Natural killer cell treated with Interleukin-12 subunit alpha and Interleukin-12 subunit beta and Interleukin-15 and Interleukin-18, amount 100 ng/mL, for 72 hours (primary cell): ENCODE measurements at regions not wholly inside any gene's neighbourhood (a gene's known extent, or its start where the extent isn't known, plus 50 kb on each side); places are given as distances from the start of the nearest gene placed in this dataset.
"Not testable (repeated sequence)": the region's sequence is repeated elsewhere in the genome, so short reads cannot be mapped to it uniquely, and the experiment has no call there.

Source experiments
- ATAC-seq, 2 donors: fragments of 150-1000 bp; cut with Tn5 transposase in 1 of 2; sonication (Bioruptor Pico), chemical (Tn5 transposase) in 1 of 2; 2 replicates each; pipeline ENCODE4 v1.10.0; 2021
- DNase-seq: peaks from one replicate; pipeline ENCODE4 v3.0.0; 2022; ENCODE audit warnings: low spot score
- H3K27ac Mint-ChIP-seq, 2 donors: 1 replicate in 1 of 2; 2 replicates in 1 of 2; pipeline ENCODE4 v1.8.0; 2022; ENCODE audit warnings: mixed read lengths in 2 of 2, mild to moderate bottlenecking in 1 of 2, moderate library complexity in 1 of 2
- H3K27me3 Mint-ChIP-seq, 2 donors: 1 replicate in 1 of 2; 2 replicates in 1 of 2; pipeline ENCODE4 v1.8.0; 2022; ENCODE audit warnings: mixed read lengths in 2 of 2
- H3K36me3 Mint-ChIP-seq: one replicate; pipeline ENCODE4 v1.8.0; 2022; ENCODE audit warnings: mixed read lengths
- H3K4me1 Mint-ChIP-seq, 2 donors: 1 replicate in 1 of 2; 2 replicates in 1 of 2; pipeline ENCODE4 v1.8.0; 2022; ENCODE audit warnings: low read depth in 2 of 2, mixed read lengths in 2 of 2, mild to moderate bottlenecking in 1 of 2
- H3K4me3 Mint-ChIP-seq: one replicate; pipeline ENCODE4 v1.8.0; 2022; ENCODE audit warnings: mixed read lengths
- H3K9me3 Mint-ChIP-seq: 2 replicates; pipeline ENCODE4 v1.8.0; 2022; ENCODE audit warnings: mixed read lengths

- DNase-seq, result no peak
- Mint-ChIP-seq H3K27ac (no peak overlapping the region), H3K4me1 (peaks cover 0 to 9% of the 10 kb centered on the region in 2 donors), H3K27me3 (peaks cover 6 to 21% of the 10 kb centered on the region in 2 donors), H3K36me3 (no peaks in the 10 kb centered on the region), H3K4me3 (no peak overlapping the region), H3K9me3 (no peaks in the 10 kb centered on the region)
- ATAC-seq, result no peak
These were observed 238.8 kb downstream of the GADD45G start for GRCh38 chr9:89843591-89843990.

DNA sequence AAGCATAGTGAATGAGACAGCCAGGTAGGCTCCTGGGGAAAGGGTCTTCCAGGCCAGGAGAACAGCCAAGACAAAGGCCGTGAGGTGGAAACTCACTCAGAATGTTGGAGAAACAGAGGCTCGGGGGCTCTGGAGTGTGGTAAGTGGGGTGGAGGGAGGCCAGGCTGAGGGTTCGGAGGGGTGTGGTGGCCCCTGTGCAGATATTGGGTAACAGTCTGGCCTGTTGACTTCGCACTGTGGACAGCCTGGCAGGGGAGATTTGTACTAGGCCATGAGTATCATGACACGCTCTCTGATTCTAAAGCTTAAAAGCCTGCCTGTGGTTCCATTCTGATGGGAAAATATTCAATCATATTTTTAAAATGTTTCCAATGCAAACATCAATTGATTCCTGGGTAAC is 239.3 kb downstream of the GADD45G start:
- no peak for ATAC-seq
- DNase-seq, result no peak
- Mint-ChIP-seq H3K4me1 (peaks cover 0 to 9% of the 10 kb centered on the region in 2 donors), H3K9me3 (no peaks in the 10 kb centered on the region), H3K27ac (no peak overlapping the region), H3K27me3 (peaks cover 8 to 26% of the 10 kb centered on the region in 2 donors), H3K4me3 (no peak overlapping the region), H3K36me3 (no peaks in the 10 kb centered on the region)

DNA sequence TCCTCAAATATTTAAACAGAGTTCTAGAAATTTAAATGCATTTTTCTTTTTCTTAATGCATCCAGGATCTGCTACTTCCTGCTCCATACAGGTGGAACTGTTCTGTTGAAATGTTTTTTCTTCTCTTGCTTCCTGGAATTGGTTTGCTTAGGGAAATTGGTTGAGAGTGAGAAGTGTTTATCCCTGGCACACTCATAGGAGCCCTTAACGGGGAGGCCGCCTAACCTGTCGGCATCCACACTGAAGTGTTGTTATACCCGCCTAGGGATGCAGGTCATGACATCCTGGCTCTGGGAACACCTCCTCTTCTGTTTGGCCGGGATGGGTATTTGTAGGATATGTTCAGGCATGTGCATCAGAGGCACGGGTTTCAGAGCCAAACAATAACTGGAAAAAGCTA is 239.7 kb downstream of the GADD45G start:
- H3K9me3 Mint-ChIP-seq, result no peaks in the 10 kb centered on the region
- H3K36me3 Mint-ChIP-seq, result no peaks in the 10 kb centered on the region
- ATAC-seq, result no peak
- peaks cover 0 to 9% of the 10 kb centered on the region in 2 donors for H3K4me1 Mint-ChIP-seq
- no peak for DNase-seq
- H3K27ac Mint-ChIP-seq, result no peak overlapping the region
- H3K27me3 Mint-ChIP-seq, result peaks cover 9 to 29% of the 10 kb centered on the region in 2 donors
- H3K4me3 Mint-ChIP-seq, result no peak overlapping the region

DNA sequence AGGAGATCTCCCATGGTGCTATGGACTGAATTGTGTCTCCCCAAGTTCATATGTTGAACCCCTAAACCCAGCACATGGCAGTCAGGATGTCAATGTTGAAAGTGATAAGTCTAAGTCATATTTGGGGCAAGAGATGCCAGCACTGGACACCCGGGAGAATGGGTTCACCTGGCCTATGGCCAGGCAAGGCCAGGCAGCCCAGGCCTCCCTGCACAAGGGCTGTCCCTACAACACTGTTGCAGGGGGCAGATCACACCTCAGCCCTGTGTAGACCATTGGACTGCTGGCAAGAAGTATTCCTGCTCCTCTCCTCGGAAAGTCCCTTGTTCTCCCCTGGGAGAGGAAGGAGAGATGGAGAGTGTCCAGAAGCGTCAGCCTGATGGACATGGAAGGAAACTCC is 240.5 kb downstream of the GADD45G start:
- Mint-ChIP-seq H3K27me3 (peaks cover 9 to 31% of the 10 kb centered on the region in 2 donors), H3K36me3 (no peaks in the 10 kb centered on the region), H3K27ac (no peak overlapping the region), H3K4me1 (peaks cover 0 to 9% of the 10 kb centered on the region in 2 donors), H3K9me3 (no peaks in the 10 kb centered on the region), H3K4me3 (no peak overlapping the region)
- ATAC-seq (no peak), DNase-seq (no peak)

DNA sequence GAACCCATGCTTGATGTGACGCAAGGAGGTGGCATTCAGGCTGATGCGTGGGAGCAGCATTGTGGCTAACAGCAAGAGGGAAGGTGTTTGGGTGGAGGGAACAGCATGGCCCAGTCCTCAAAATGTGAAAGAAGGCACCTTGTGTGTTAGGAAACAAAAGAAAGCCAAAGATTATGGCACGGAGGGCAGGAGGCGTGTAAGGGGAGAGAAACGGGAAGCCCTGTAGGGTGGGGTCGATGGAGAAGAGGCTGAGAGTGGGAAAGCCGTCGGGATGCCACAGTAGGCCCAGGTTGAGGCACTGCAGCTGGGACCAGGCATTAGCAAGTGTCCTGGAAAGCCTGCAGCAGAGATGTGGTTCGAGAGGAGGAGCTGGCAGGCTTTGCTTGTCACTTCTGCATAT is 241.1 kb downstream of the GADD45G start:
- H3K9me3 Mint-ChIP-seq, result no peaks in the 10 kb centered on the region
- no peaks in the 10 kb centered on the region for H3K36me3 Mint-ChIP-seq
- H3K27ac Mint-ChIP-seq, result no peak overlapping the region

DNA sequence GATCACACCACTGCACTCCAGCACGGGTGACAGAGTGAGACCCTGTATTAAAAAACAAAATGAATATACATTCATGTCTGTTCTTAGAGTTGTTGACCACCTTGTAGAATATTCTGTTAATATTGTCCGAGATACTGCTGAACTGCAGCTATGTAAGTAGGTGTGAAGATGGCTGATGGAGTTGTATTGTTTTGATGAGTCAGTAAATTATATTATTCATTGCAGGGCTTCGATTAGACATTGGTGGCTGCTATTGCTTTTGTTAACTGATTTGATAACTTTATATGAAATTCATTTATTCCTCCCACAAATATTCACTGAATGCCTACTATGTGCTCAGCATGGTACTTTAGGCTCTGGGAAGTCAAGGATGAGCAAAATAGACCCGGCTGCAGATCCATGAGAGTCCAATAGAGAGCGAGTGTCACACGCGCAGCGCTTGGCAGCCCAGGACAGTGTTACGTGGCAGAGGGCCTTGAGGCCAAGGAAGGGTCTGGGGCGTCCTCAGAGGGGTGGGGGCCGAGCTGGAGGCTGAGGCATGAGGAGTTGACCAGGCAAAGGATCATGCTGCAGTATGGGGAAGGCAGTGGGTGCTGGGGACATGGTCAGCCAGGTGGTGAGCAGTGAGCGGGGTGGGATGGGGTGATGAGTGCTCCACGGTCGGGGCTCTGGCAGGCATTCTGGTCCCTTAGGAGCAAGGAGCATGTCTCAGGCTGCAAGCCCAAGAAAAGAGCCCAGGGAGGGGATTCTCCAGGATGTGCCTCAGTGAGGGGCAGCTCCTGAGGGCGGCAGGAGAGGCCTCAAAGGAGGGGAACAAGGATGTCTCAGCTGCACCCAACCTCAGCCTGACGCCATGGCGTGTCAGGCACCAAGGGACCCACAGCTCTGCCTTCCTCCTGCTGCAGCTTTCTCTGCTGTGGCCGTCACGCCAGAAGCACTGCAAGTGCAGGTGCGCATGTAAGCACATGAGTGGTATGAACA is 243.5 kb downstream of the GADD45G start:
- Mint-ChIP-seq H3K27me3 (peaks cover 7 to 28% of the 10 kb centered on the region in 2 donors), H3K4me3 (no peak overlapping the region), H3K9me3 (no peaks in the 10 kb centered on the region), H3K4me1 (peaks cover 0 to 6% of the 10 kb centered on the region in 2 donors), H3K36me3 (no peaks in the 10 kb centered on the region), H3K27ac (no peak overlapping the region)
- DNase-seq, result no peak
- ATAC-seq, result peak in 1 of 2 donors; percentile 48

More for the DNA sequence above, 241.1 kb downstream of the GADD45G start:
- H3K4me3 Mint-ChIP-seq, result no peak overlapping the region
- H3K27me3 Mint-ChIP-seq, result peaks cover 11 to 36% of the 10 kb centered on the region in 2 donors
- H3K4me1 Mint-ChIP-seq, result peaks cover 0 to 9% of the 10 kb centered on the region in 2 donors
- DNase-seq (no peak), ATAC-seq (no peak)

GRCh38 chr9:89849096-89849495 is 244.3 kb downstream of the GADD45G start:
- ATAC-seq (peak in 1 of 2 donors; percentile 27), DNase-seq (no peak)
- Mint-ChIP-seq H3K4me1 (peaks cover 0 to 6% of the 10 kb centered on the region in 2 donors), H3K9me3 (no peaks in the 10 kb centered on the region), H3K27ac (no peak overlapping the region), H3K27me3 (peaks cover 7 to 28% of the 10 kb centered on the region in 2 donors), H3K36me3 (no peaks in the 10 kb centered on the region), H3K4me3 (no peak overlapping the region)

GRCh38 chr9:89850153-89850552 is 245.3 kb downstream of the GADD45G start:
- Mint-ChIP-seq H3K36me3 (no peaks in the 10 kb centered on the region), H3K9me3 (no peaks in the 10 kb centered on the region), H3K27me3 (peaks cover 12 to 28% of the 10 kb centered on the region in 2 donors), H3K4me3 (no peak overlapping the region), H3K27ac (no peak overlapping the region), H3K4me1 (peaks cover 0 to 6% of the 10 kb centered on the region in 2 donors)
- no peak for DNase-seq
- ATAC-seq, result no peak

DNA sequence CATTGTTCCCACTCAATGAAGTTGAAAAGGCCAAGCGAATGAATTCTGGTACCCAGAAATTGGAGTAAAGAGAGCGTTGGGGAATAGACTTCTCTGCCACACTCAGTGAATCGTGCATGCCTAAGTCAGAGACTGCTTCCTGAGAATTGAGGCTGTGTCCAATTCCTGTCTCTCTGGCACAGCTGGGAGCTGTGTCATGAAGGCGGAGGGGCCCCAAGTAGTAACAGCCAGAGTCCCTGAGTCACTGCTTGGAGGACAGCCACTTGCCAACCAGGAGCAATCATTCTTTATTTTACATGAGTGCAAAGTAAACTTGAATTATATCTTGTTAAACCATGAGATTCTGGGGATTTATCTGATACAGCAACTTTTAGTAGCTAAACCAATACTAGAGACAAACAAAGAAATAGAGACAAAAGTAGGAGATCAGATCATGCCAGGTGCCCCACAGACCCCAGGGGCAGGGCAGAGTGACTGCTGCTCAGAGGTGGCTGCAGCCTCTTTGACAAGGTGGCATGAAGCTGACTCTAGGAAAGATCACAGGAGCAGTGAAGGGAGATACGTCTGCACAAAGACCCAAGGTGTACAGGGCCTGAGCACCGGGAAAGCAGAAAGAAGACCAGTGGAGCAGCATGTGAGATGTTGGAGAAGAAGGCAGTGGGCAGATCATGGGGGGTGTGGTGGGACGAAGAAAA is 246.0 kb downstream of the GADD45G start:
- no peak overlapping the region for H3K27ac Mint-ChIP-seq
- ATAC-seq (no peak), DNase-seq (no peak)
- peaks cover 0 to 1% of the 10 kb centered on the region in 2 donors for H3K4me1 Mint-ChIP-seq
- peaks cover 12 to 24% of the 10 kb centered on the region in 2 donors for H3K27me3 Mint-ChIP-seq
- no peak overlapping the region for H3K4me3 Mint-ChIP-seq
- no peaks in the 10 kb centered on the region for H3K9me3 Mint-ChIP-seq
- H3K36me3 Mint-ChIP-seq, result no peaks in the 10 kb centered on the region

DNA sequence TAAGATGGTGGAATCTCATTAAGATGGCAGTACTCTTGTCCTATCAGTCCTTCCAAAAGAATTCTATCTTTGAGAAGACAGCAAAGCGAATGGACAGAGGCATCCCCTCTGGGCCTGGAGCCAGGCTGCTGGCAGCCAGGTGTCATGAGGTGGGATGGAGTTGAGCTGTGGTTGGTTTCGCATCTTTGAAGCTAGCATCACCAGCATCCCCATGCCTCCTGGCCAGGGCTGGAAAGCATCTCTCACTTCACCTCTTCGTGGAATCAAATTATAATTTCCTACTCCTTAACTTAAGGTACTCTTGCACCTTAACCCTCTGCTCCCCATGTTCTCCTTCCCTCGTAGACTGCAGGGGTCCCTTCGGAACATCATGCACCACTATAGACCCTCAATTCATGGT is 248.3 kb downstream of the GADD45G start:
- Mint-ChIP-seq H3K4me3 (no peak overlapping the region), H3K9me3 (no peaks in the 10 kb centered on the region), H3K27ac (no peak overlapping the region), H3K36me3 (no peaks in the 10 kb centered on the region), H3K4me1 (no peaks in the 10 kb centered on the region), H3K27me3 (peaks cover 22 to 30% of the 10 kb centered on the region in 2 donors)
- ATAC-seq (no peak), DNase-seq (no peak)

- H3K27me3 Mint-ChIP-seq, result peaks cover 26 to 29% of the 10 kb centered on the region in 2 donors
- no peak for DNase-seq
- ATAC-seq, result peak in 1 of 2 donors; percentile 24
- no peak overlapping the region for H3K4me3 Mint-ChIP-seq
- H3K36me3 Mint-ChIP-seq, result no peaks in the 10 kb centered on the region
- H3K9me3 Mint-ChIP-seq, result no peaks in the 10 kb centered on the region
- no peaks in the 10 kb centered on the region for H3K4me1 Mint-ChIP-seq
- no peak overlapping the region for H3K27ac Mint-ChIP-seq
These were observed 249.1 kb downstream of the GADD45G start for GRCh38 chr9:89853931-89854330.

GRCh38 chr9:89854715-89855475 is 250.1 kb downstream of the GADD45G start:
- peak overlapping the region in 1 of 2 donors; percentile 30 for H3K27ac Mint-ChIP-seq
- H3K36me3 Mint-ChIP-seq, result no peaks in the 10 kb centered on the region
- ATAC-seq, result peak; percentile 14 to 50
- DNase-seq, result no peak
- H3K27me3 Mint-ChIP-seq, result peaks cover 25 to 27% of the 10 kb centered on the region in 2 donors
- H3K4me3 Mint-ChIP-seq, result no peak overlapping the region
- H3K4me1 Mint-ChIP-seq, result no peaks in the 10 kb centered on the region
- H3K9me3 Mint-ChIP-seq, result no peaks in the 10 kb centered on the region

DNA sequence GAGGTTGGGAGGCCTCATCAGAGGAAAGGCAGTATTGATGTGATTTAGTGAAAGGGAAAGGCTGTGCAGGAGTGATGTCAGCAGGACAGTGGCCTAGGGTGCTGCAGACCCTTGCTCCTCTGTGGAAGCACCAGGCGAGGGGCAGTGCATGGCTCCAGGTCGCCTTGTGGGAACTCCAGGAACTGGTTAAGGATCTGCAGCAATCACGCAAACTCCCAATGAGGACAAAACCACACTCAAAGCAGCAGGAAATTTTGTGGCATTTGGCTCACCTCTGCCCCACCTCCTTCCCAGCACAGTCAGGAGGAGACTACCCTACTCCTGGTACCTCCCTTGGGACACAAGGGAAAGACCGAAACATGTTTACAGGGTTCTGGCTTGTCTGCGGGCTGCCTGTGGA is 251.5 kb downstream of the GADD45G start:
- not testable (repeated sequence) for H3K27ac Mint-ChIP-seq, DNase-seq, H3K36me3 Mint-ChIP-seq, H3K4me1 Mint-ChIP-seq, ATAC-seq, H3K4me3 Mint-ChIP-seq, H3K9me3 Mint-ChIP-seq
- H3K27me3 Mint-ChIP-seq, result peaks cover 16 to 25% of the 10 kb centered on the region in 2 donors
